ENCODE measurements at regions not wholly inside any gene's neighbourhood (a gene's known extent, or its start where the extent isn't known, plus 50 kb on each side); places are given as distances from the start of the nearest gene placed in this dataset.
A peak's percentile ranks its signal among the peaks of the same experiment; 100 is the strongest.

- Histone ChIP-seq H3K4me3 (ENCODE audit: low read depth, low read length) (no peak overlapping the region), H3K27ac (ENCODE audit: insufficient read depth, low read length, poor library complexity, severe bottlenecking) (no peak overlapping the region), H3K27me3 (ENCODE audit: control insufficient read depth, insufficient read depth, low read length) (no peaks in the 10 kb centered on the region), H3K9me3 (ENCODE audit: control insufficient read depth in 2 of 2, low read length in 2 of 2) (no peaks in the 10 kb centered on the region), H3K36me3 (ENCODE audit: control insufficient read depth, insufficient read depth, low read length) (no peaks in the 10 kb centered on the region), H3K4me1 (ENCODE audit: control insufficient read depth, insufficient read depth, low read length, poor library complexity, severe bottlenecking) (peaks cover 49% of the 10 kb centered on the region)
- Mint-ChIP-seq H3K36me3 (peaks cover 14% of the 10 kb centered on the region), H3K27ac (peak overlapping the region in 2 of 3 donors; percentile 91 to 94), H3K9me3 (no peaks in the 10 kb centered on the region), H3K4me1 (peaks cover 0 to 84% (median 35%) of the 10 kb centered on the region in 4 donors), H3K4me3 (peak overlapping the region in 2 of 4 donors; percentile 84 to 87), H3K27me3 (no peaks in the 10 kb centered on the region)
- DNase-seq (no peak), ATAC-seq (ENCODE audit: low read depth in 2 of 2) (no peak)
Observed at GRCh38 chr9:127559247-127559680, 52.8 kb upstream of the STXBP1 start.

- no peak for DNase-seq
- Histone ChIP-seq H3K27me3 (ENCODE audit: control insufficient read depth, insufficient read depth, low read length) (no peaks in the 10 kb centered on the region), H3K4me1 (ENCODE audit: control insufficient read depth, insufficient read depth, low read length, poor library complexity, severe bottlenecking) (peaks cover 31% of the 10 kb centered on the region), H3K9me3 (ENCODE audit: control insufficient read depth in 2 of 2, low read length in 2 of 2) (no peaks in the 10 kb centered on the region), H3K36me3 (ENCODE audit: control insufficient read depth, insufficient read depth, low read length) (no peaks in the 10 kb centered on the region), H3K4me3 (ENCODE audit: low read depth, low read length) (no peak overlapping the region), H3K27ac (ENCODE audit: insufficient read depth, low read length, poor library complexity, severe bottlenecking) (no peak overlapping the region)
- Mint-ChIP-seq H3K36me3 (peaks cover 14% of the 10 kb centered on the region), H3K9me3 (no peaks in the 10 kb centered on the region), H3K27me3 (no peaks in the 10 kb centered on the region), H3K27ac (peak overlapping the region in 2 of 3 donors; percentile 67 to 85), H3K4me3 (peak overlapping the region in 1 of 4 donors; percentile 67), H3K4me1 (peaks cover 0 to 66% (median 19%) of the 10 kb centered on the region in 4 donors)
- peak; percentile 20 to 32 for ATAC-seq (ENCODE audit: low read depth in 2 of 2)
Observed at GRCh38 chr9:127561491-127562278, 50.4 kb upstream of the STXBP1 start.
